K562 (cell line): ENCODE measurements at regions not wholly inside any gene's neighbourhood (a gene's known extent, or its start where the extent isn't known, plus 50 kb on each side); places are given as distances from the start of the nearest gene placed in this dataset.

Source experiments
- ESRRA ChIP-seq: fragments of 450-650 bp; IDR thresholded peaks from 2 replicates; pipeline ENCODE4 v1.6.1; 2014; ENCODE audit warnings: low read depth, mild to moderate bottlenecking, moderate library complexity, borderline replicate concordance
- FOXK2 ChIP-seq, 2 experiments: fragments of 450-650 bp; IDR thresholded peaks in 1 of 2; conservative IDR thresholded peaks in 1 of 2; 2 replicates each; pipeline ENCODE4 v1.6.1; 2016; ENCODE audit warnings: low read depth in 2 of 2, mild to moderate bottlenecking in 1 of 2
- FOXM1 ChIP-seq, 2 experiments: fragments of 450-650 bp in 1 of 2; sonication (generic) in 1 of 2; formaldehyde crosslinking in 1 of 2; IDR thresholded peaks; 2 replicates each; pipeline versions ENCODE4 v1.6.1 to v1.9.0; 2017 to 2022; ENCODE audit warnings: low read depth in 2 of 2, mild to moderate bottlenecking in 2 of 2, missing genetic modification reagents in 1 of 2, moderate library complexity in 1 of 2
- HDAC2 ChIP-seq: fragments of 450-650 bp; IDR thresholded peaks from 2 replicates; pipeline ENCODE4 v1.6.1; 2016; ENCODE audit warnings: mild to moderate bottlenecking
- IRF1 ChIP-seq: sonication (generic); formaldehyde crosslinking; IDR thresholded peaks from 2 replicates; pipeline ENCODE4 v1.8.0; 2022; ENCODE audit warnings: missing genetic modification reagents, mild to moderate bottlenecking, borderline replicate concordance
- MAFF ChIP-seq: IDR thresholded peaks from 2 replicates; pipeline ENCODE4 v1.6.1; 2012; ENCODE audit warnings: low read length, improper control_type of control experiment
- MCM7 ChIP-seq, 2 experiments: fragments of 450-650 bp; IDR thresholded peaks; 2 replicates each; pipeline ENCODE4 v1.6.1; 2016 to 2018
- MYC ChIP-seq, 2 experiments: fragments of 250-450 bp in 1 of 2; sonication (Bioruptor Pico) in 1 of 2; IDR thresholded peaks; 2 replicates each; pipeline versions ENCODE4 v1.5.1 to v1.6.1; 2012 to 2021; ENCODE audit warnings: low read depth in 2 of 2, borderline replicate concordance in 1 of 2, improper control_type of control experiment in 1 of 2, low read length in 1 of 2, mild to moderate bottlenecking in 1 of 2, moderate library complexity in 1 of 2
- SMARCA4 ChIP-seq: fragments of 450-650 bp; IDR thresholded peaks from 2 replicates; pipeline ENCODE4 v1.6.1; 2016
- ZBTB43 ChIP-seq: sonication (generic); formaldehyde crosslinking; IDR thresholded peaks from 2 replicates; pipeline ENCODE4 v1.8.0; 2023; ENCODE audit warnings: mild to moderate bottlenecking, missing genetic modification reagents
- ZNF24 ChIP-seq: fragments of 450-650 bp; IDR thresholded peaks from 2 replicates; pipeline ENCODE4 v1.6.1; 2016
- TF ChIP-seq, protein P1 (sequence below), 3 experiments: IDR thresholded peaks in 2 of 3; conservative IDR thresholded peaks in 1 of 3; 2 replicates each; pipeline ENCODE4 v1.5.1; 2011 to 2012; ENCODE audit warnings: low read length in 3 of 3, mild to moderate bottlenecking in 3 of 3, control low read depth in 2 of 3, improper control_type of control experiment in 1 of 3, inconsistent platforms in 1 of 3, low read depth in 1 of 3, mixed read lengths in 1 of 3, moderate library complexity in 1 of 3; ENCODE audit not compliant: insufficient read depth in 2 of 3

- no peak for TF ChIP-seq HDAC2
- TF ChIP-seq ZNF24: no peak
- TF ChIP-seq, protein P1, sequence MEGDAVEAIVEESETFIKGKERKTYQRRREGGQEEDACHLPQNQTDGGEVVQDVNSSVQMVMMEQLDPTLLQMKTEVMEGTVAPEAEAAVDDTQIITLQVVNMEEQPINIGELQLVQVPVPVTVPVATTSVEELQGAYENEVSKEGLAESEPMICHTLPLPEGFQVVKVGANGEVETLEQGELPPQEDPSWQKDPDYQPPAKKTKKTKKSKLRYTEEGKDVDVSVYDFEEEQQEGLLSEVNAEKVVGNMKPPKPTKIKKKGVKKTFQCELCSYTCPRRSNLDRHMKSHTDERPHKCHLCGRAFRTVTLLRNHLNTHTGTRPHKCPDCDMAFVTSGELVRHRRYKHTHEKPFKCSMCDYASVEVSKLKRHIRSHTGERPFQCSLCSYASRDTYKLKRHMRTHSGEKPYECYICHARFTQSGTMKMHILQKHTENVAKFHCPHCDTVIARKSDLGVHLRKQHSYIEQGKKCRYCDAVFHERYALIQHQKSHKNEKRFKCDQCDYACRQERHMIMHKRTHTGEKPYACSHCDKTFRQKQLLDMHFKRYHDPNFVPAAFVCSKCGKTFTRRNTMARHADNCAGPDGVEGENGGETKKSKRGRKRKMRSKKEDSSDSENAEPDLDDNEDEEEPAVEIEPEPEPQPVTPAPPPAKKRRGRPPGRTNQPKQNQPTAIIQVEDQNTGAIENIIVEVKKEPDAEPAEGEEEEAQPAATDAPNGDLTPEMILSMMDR (IDR thresholded peaks at IDR 0.05 in 2 of 3, conservative IDR thresholded peaks at IDR 0.05 in 1 of 3; ENCODE audit: insufficient read depth in 2 of 3, low read depth in 1 of 3, low read length in 3 of 3): no peak
- no peak for TF ChIP-seq FOXK2 (conservative IDR thresholded peaks at IDR 0.05 in 1 of 2, IDR thresholded peaks at IDR 0.05 in 1 of 2; ENCODE audit: low read depth in 2 of 2)
- no peak for TF ChIP-seq MCM7 (IDR thresholded peaks at IDR 0.05)
- no peak for TF ChIP-seq ZBTB43 (CRISPR knock-in tag)
- no peak for TF ChIP-seq MYC (IDR thresholded peaks at IDR 0.05; ENCODE audit: low read depth, low read length)
- TF ChIP-seq MYC (CRISPR knock-in tag; IDR thresholded peaks at IDR 0.05; ENCODE audit: borderline replicate concordance, low read depth): no peak
- TF ChIP-seq SMARCA4: no peak
- TF ChIP-seq ESRRA: no peak
- TF ChIP-seq FOXM1 (IDR thresholded peaks at IDR 0.05; ENCODE audit: low read depth): no peak
- TF ChIP-seq FOXM1 (CRISPR knock-in tag; IDR thresholded peaks at IDR 0.05; ENCODE audit: low read depth): no peak
- no peak for TF ChIP-seq IRF1 (CRISPR knock-in tag)
- TF ChIP-seq MAFF: no peak
Measured at GRCh38 chr6:138564170-138564721, 65.0 kb upstream of the NHSL1 start.
